ENCODE measurements at regions not wholly inside any gene's neighbourhood (a gene's known extent, or its start where the extent isn't known, plus 50 kb on each side); places are given as distances from the start of the nearest gene placed in this dataset.

DNA sequence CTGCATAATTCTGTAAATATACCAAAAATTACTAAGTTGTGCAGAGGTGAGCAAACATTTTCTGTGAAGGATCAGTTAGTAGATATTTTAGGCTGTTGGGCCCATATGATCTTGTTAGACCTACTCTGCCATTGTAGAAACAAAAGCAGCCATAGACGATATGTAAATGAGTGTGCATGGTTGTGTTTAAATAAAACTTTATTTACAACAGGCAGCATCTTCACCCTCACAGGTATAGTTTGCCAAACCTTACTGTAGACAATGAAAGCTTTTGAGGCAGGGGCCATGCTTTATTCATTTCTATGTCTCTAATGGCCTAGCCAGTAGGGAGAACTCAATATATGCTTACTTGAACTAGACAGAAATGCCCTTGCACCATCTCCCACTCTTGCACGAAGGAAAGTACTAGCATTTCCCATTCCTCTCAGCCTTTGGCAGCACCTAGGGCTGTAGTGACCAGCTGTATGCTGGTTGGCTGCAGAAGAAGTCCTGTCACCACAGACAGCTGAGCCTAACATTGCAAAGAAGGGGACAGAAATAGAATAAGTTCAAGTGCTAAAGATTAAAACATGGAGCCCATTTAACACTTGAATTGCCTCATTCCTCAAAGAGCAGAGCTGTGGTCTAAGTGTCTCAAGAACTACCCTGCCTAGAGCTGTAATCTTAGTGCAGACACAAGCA, 305.1 kb upstream of the MGAT5 start:
- no peak overlapping the region for H2AFZ ChIP-seq (ENCODE audit: low read length)
- H3K4me3 ChIP-seq (ENCODE audit: low read depth, low read length, poor library complexity, severe bottlenecking) = no peak overlapping the region
- no peak overlapping the region for H3K27ac ChIP-seq (ENCODE audit: low read depth, low read length, poor library complexity, severe bottlenecking)
- no peaks in the 10 kb centered on the region for H3K4me1 ChIP-seq (ENCODE audit: insufficient read depth, low read length, poor library complexity, severe bottlenecking)
- no peaks in the 10 kb centered on the region for H4K20me1 ChIP-seq (ENCODE audit: insufficient read depth, low read length)
- POLR2A ChIA-PET = interaction anchor here (0.6 to 0.9 kb wide), 3 partner anchors 8 to 912 kb away, joined by 3 to 8 read pairs (median 4); no protein-coding TSS in a partner anchor
- no peaks in the 10 kb centered on the region for H3K79me2 ChIP-seq (ENCODE audit: insufficient read depth, low read depth, low read length)
- DNase-seq (ENCODE audit: low spot score) = no peak
- no TSS peak for BruUV-seq (replicated peaks)
- intact Hi-C loops (cut with micrococcal nuclease; ENCODE audit: unreplicated experiment) = no loop called here
- no peak for TF ChIP-seq EZH2phosphoT487 (IDR thresholded peaks at IDR 0.05; ENCODE audit: borderline replicate concordance, low read depth, low read length)
- TF ChIP-seq, protein P1, sequence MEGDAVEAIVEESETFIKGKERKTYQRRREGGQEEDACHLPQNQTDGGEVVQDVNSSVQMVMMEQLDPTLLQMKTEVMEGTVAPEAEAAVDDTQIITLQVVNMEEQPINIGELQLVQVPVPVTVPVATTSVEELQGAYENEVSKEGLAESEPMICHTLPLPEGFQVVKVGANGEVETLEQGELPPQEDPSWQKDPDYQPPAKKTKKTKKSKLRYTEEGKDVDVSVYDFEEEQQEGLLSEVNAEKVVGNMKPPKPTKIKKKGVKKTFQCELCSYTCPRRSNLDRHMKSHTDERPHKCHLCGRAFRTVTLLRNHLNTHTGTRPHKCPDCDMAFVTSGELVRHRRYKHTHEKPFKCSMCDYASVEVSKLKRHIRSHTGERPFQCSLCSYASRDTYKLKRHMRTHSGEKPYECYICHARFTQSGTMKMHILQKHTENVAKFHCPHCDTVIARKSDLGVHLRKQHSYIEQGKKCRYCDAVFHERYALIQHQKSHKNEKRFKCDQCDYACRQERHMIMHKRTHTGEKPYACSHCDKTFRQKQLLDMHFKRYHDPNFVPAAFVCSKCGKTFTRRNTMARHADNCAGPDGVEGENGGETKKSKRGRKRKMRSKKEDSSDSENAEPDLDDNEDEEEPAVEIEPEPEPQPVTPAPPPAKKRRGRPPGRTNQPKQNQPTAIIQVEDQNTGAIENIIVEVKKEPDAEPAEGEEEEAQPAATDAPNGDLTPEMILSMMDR (conservative IDR thresholded peaks at IDR 0.05; ENCODE audit: low read length) = no peak
- no peaks in the 10 kb centered on the region for H3K36me3 ChIP-seq (ENCODE audit: insufficient read depth, low read length)
- CTCF ChIA-PET (ENCODE audit: unreplicated experiment) = no interaction called here
- no peaks in the 10 kb centered on the region for H3K9me2 ChIP-seq (ENCODE audit: insufficient read depth, low read length)
- H3K4me2 ChIP-seq (ENCODE audit: low read length) = no peak overlapping the region
- H3K9me3 ChIP-seq (ENCODE audit: low read length) = no peaks in the 10 kb centered on the region

DNA sequence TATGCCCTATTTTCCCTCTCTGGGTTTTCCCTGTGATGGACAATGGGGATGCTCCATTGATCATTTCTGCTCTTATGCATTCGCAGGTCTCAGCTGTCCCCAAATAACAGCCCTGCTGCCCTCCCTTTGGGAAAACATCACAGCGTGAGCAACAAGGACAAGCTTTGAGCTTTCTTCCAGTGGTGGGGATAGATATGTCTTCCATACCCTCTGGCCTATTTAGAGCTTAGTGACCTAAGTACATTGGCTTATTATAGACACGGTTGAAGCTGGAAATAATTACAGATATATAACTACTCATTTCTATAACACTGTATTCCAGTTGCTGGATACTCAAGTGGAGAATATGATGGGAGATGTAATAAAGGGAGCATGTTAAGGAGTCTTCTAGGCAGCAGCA, 304.3 kb upstream of the MGAT5 start:
- no peaks in the 10 kb centered on the region for H3K36me3 ChIP-seq (ENCODE audit: insufficient read depth, low read length)
- POLR2A ChIA-PET = interaction anchor here (0.6 to 0.9 kb wide), 3 partner anchors 9 to 564 kb away, joined by 3 to 4 read pairs (median 3); no protein-coding TSS in a partner anchor
- CTCF ChIA-PET (ENCODE audit: unreplicated experiment) = no interaction called here
- no peak overlapping the region for H2AFZ ChIP-seq (ENCODE audit: low read length)
- intact Hi-C loops (cut with micrococcal nuclease; ENCODE audit: unreplicated experiment) = no loop called here
- H3K4me2 ChIP-seq (ENCODE audit: low read length) = no peak overlapping the region
- H3K9me3 ChIP-seq (ENCODE audit: low read length) = no peaks in the 10 kb centered on the region
- no peaks in the 10 kb centered on the region for H3K79me2 ChIP-seq (ENCODE audit: insufficient read depth, low read depth, low read length)
- H4K20me1 ChIP-seq (ENCODE audit: insufficient read depth, low read length) = no peaks in the 10 kb centered on the region
- no peak overlapping the region for H3K27ac ChIP-seq (ENCODE audit: low read depth, low read length, poor library complexity, severe bottlenecking)
- no peak overlapping the region for H3K4me3 ChIP-seq (ENCODE audit: low read depth, low read length, poor library complexity, severe bottlenecking)
- TF ChIP-seq, protein P1 (conservative IDR thresholded peaks at IDR 0.05; ENCODE audit: low read length) = no peak
- TF ChIP-seq EZH2phosphoT487 (IDR thresholded peaks at IDR 0.05; ENCODE audit: borderline replicate concordance, low read depth, low read length) = no peak
- no peak for DNase-seq (ENCODE audit: low spot score)
- no peaks in the 10 kb centered on the region for H3K4me1 ChIP-seq (ENCODE audit: insufficient read depth, low read length, poor library complexity, severe bottlenecking)
- H3K9me2 ChIP-seq (ENCODE audit: insufficient read depth, low read length) = no peaks in the 10 kb centered on the region
- no TSS peak for BruUV-seq (replicated peaks)

DNA sequence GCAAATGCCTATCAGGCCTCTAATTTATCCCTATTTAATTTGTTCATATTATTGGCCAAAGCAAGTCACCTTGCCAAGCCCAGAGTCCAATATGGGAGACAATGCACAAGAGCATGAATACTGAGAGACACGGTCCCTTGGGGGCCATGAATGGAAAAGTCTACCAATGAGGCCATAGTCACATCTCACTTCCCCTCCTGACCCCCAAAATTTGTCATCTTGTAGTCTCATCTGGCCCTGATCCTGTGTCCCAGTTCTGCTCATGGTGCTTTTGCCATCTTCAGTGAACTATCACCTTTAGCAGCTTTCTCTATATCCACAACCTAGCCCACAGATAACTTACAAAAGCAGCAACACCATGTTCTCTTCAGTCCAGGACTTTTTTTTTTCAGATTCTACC, 302.7 kb upstream of the MGAT5 start:
- POLR2A ChIA-PET = no interaction called here
- intact Hi-C loops (cut with micrococcal nuclease; ENCODE audit: unreplicated experiment) = no loop called here

More for the DNA sequence above, 302.7 kb upstream of the MGAT5 start:
- DNase-seq (ENCODE audit: low spot score) = no peak
- Histone ChIP-seq H2AFZ (ENCODE audit: low read length) (no peak overlapping the region), H3K27ac (ENCODE audit: low read depth, low read length, poor library complexity, severe bottlenecking) (no peak overlapping the region), H4K20me1 (ENCODE audit: insufficient read depth, low read length) (no peaks in the 10 kb centered on the region), H3K4me3 (ENCODE audit: low read depth, low read length, poor library complexity, severe bottlenecking) (no peak overlapping the region), H3K4me1 (ENCODE audit: insufficient read depth, low read length, poor library complexity, severe bottlenecking) (no peaks in the 10 kb centered on the region), H3K9me3 (ENCODE audit: low read length) (no peaks in the 10 kb centered on the region), H3K9me2 (ENCODE audit: insufficient read depth, low read length) (no peaks in the 10 kb centered on the region), H3K36me3 (ENCODE audit: insufficient read depth, low read length) (no peaks in the 10 kb centered on the region), H3K4me2 (ENCODE audit: low read length) (no peak overlapping the region), H3K79me2 (ENCODE audit: insufficient read depth, low read depth, low read length) (no peaks in the 10 kb centered on the region)
- BruUV-seq (replicated peaks) = no TSS peak
- CTCF ChIA-PET (ENCODE audit: unreplicated experiment) = no interaction called here
- TF ChIP-seq, protein P1 (conservative IDR thresholded peaks at IDR 0.05; ENCODE audit: low read length) = no peak
- TF ChIP-seq EZH2phosphoT487 (IDR thresholded peaks at IDR 0.05; ENCODE audit: borderline replicate concordance, low read depth, low read length) = no peak
